T-cell (primary cell): ENCODE measurements at regions not wholly inside any gene's neighbourhood (a gene's known extent, or its start where the extent isn't known, plus 50 kb on each side); places are given as distances from the start of the nearest gene placed in this dataset.
"Not testable (repeated sequence)": the region's sequence is repeated elsewhere in the genome, so short reads cannot be mapped to it uniquely, and the experiment has no call there.

Source experiments
- ATAC-seq, 4 experiments: fragments of 200-7000 bp in 3 of 4; fragments of 150-1000 bp in 1 of 4; cut with Tn5 transposase; replicated peaks in 1 of 4; 1 replicate in 3 of 4; 2 replicates in 1 of 4; pipeline ENCODE4 v1.10.0; 2021; ENCODE audit warnings: moderate library complexity in 3 of 4, mild to moderate bottlenecking in 2 of 4, moderate number of reproducible peaks in 1 of 4
- CTCF ChIA-PET, 2 donors: fragments of 300-600 bp; sonication (Branson Sonifier 250); formaldehyde crosslinking; loops; one replicate each; lab custom pipeline; 2022; ENCODE audit warnings: antibody characterized with exemption in 2 of 2; lab: Charles Lee
- POLR2A ChIA-PET, 2 donors: fragments of 300-600 bp; sonication (Branson Sonifier 250); formaldehyde crosslinking; loops; one replicate each; lab custom pipeline; 2022; ENCODE audit warnings: antibody characterized with exemption in 2 of 2; lab: Charles Lee
- DNase-seq, 35 experiments: peaks; one replicate each; pipeline versions ENCODE4 v3.0.0 to v3.0.0-alpha.2; 2013 to 2023
- H3K27ac ChIP-seq: one replicate; pipeline ENCODE4 v1.5.1; 2013; ENCODE audit warnings: low read length
- H3K27me3 ChIP-seq, 2 experiments: replicated peaks in 1 of 2; 1 replicate in 1 of 2; 2 replicates in 1 of 2; pipeline versions ENCODE4 v1.6.1 to v1.7.0; 2013; ENCODE audit warnings: low read length in 1 of 2, mixed read lengths in 1 of 2; ENCODE audit not compliant: control insufficient read depth in 2 of 2, insufficient read depth in 2 of 2; ENCODE audit errors: extremely low read depth in 1 of 2
- H3K36me3 ChIP-seq, 2 donors: 1 replicate in 1 of 2; 2 replicates in 1 of 2; pipeline versions ENCODE4 v1.6.1 to v1.7.0; 2013; ENCODE audit warnings: low read length in 1 of 2; ENCODE audit not compliant: control insufficient read depth in 2 of 2, insufficient read depth in 1 of 2; ENCODE audit errors: extremely low read depth in 1 of 2
- H3K4me1 ChIP-seq, 2 experiments: 1 replicate in 1 of 2; 2 replicates in 1 of 2; pipeline versions ENCODE4 v1.6.1 to v1.7.0; 2013; ENCODE audit warnings: low read length in 2 of 2, mixed read lengths in 1 of 2; ENCODE audit not compliant: insufficient read depth in 2 of 2, control insufficient read depth in 1 of 2; ENCODE audit errors: extremely low read depth in 1 of 2
- H3K4me3 ChIP-seq, 2 donors: 1 replicate in 1 of 2; 2 replicates in 1 of 2; pipeline versions ENCODE4 v1.5.1 to v1.7.0; 2013; ENCODE audit warnings: mild to moderate bottlenecking in 2 of 2, low read length in 1 of 2, moderate library complexity in 1 of 2; ENCODE audit not compliant: control insufficient read depth in 1 of 2; ENCODE audit errors: extremely low read depth in 1 of 2
- H3K9me3 ChIP-seq: 2 replicates; pipeline ENCODE4 v1.7.0; 2013
- H3K27ac Mint-ChIP-seq, 2 donors: one replicate each; pipeline ENCODE4 v1.8.0; 2020 to 2021; ENCODE audit warnings: mild to moderate bottlenecking in 2 of 2, mixed read lengths in 2 of 2
- H3K27me3 Mint-ChIP-seq, 2 donors: one replicate each; pipeline ENCODE4 v1.8.0; 2021 to 2022; ENCODE audit warnings: mixed read lengths in 2 of 2
- H3K36me3 Mint-ChIP-seq: one replicate; pipeline ENCODE4 v1.8.0; 2021; ENCODE audit warnings: mixed read lengths
- H3K4me1 Mint-ChIP-seq, 3 donors: one replicate each; pipeline ENCODE4 v1.8.0; 2020 to 2022; ENCODE audit warnings: mixed read lengths in 3 of 3, mild to moderate bottlenecking in 1 of 3
- H3K4me3 Mint-ChIP-seq, 3 donors: one replicate each; pipeline ENCODE4 v1.8.0; 2020 to 2022; ENCODE audit warnings: mild to moderate bottlenecking in 3 of 3, mixed read lengths in 3 of 3, moderate library complexity in 3 of 3
- H3K9me3 Mint-ChIP-seq, 3 donors: one replicate each; pipeline ENCODE4 v1.8.0; 2020 to 2022; ENCODE audit warnings: mixed read lengths in 3 of 3
- WGBS: methylation state at CpG from one replicate; pipeline ENCODE4 v1.1.5; 2013; ENCODE audit warnings: missing lambda C conversion rate; ENCODE audit not compliant: insufficient coverage; 5-methylcytosine and 5-hydroxymethylcytosine counted together

GRCh38 chrX:114450911-114451310 is 133.0 kb upstream of the HTR2C start:
- POLR2A ChIA-PET, result no interaction called here
- no CpG with 5 or more reads among the region's 2 CpGs for WGBS
- DNase-seq (no peak), ATAC-seq (no peak)
- no peaks in the 10 kb centered on the region for H3K27me3 ChIP-seq
- no peak overlapping the region for H3K27ac ChIP-seq
- Mint-ChIP-seq H3K4me1 (no peaks in the 10 kb centered on the region), H3K27me3 (peaks cover 0 to 16% of the 10 kb centered on the region in 2 donors), H3K4me3 (no peak overlapping the region), H3K9me3 (no peaks in the 10 kb centered on the region), H3K36me3 (no peaks in the 10 kb centered on the region), H3K27ac (no peak overlapping the region)
- H3K36me3 ChIP-seq, result no peaks in the 10 kb centered on the region
- no peaks in the 10 kb centered on the region for H3K4me1 ChIP-seq
- H3K9me3 ChIP-seq, result no peaks in the 10 kb centered on the region
- no peak overlapping the region for H3K4me3 ChIP-seq
- CTCF ChIA-PET, result no interaction called here

GRCh38 chrX:114451397-114451796 is 132.5 kb upstream of the HTR2C start:
- POLR2A ChIA-PET, result no interaction called here
- H3K27me3 Mint-ChIP-seq, result peaks cover 0 to 16% of the 10 kb centered on the region in 2 donors
- no CpG with 5 or more reads among the region's 1 CpG for WGBS
- H3K4me3 Mint-ChIP-seq, result no peak overlapping the region
- Histone ChIP-seq H3K36me3 (no peaks in the 10 kb centered on the region), H3K9me3 (no peaks in the 10 kb centered on the region), H3K4me3 (no peak overlapping the region), H3K27ac (no peak overlapping the region), H3K4me1 (no peaks in the 10 kb centered on the region), H3K27me3 (no peaks in the 10 kb centered on the region)
- CTCF ChIA-PET, result no interaction called here
- H3K4me1 Mint-ChIP-seq, result no peaks in the 10 kb centered on the region
- no peak for DNase-seq
- ATAC-seq, result no peak
- H3K9me3 Mint-ChIP-seq, result no peaks in the 10 kb centered on the region
- H3K36me3 Mint-ChIP-seq, result no peaks in the 10 kb centered on the region
- no peak overlapping the region for H3K27ac Mint-ChIP-seq

- Histone ChIP-seq H3K36me3 (no peaks in the 10 kb centered on the region), H3K4me1 (no peaks in the 10 kb centered on the region), H3K4me3 (no peak overlapping the region), H3K9me3 (no peaks in the 10 kb centered on the region), H3K27ac (no peak overlapping the region), H3K27me3 (no peaks in the 10 kb centered on the region)
- Mint-ChIP-seq H3K9me3 (peaks cover 0 to 6% (median under 1%) of the 10 kb centered on the region in 3 donors), H3K4me1 (no peaks in the 10 kb centered on the region), H3K36me3 (no peaks in the 10 kb centered on the region), H3K27ac (no peak overlapping the region), H3K27me3 (peaks cover 0 to 9% of the 10 kb centered on the region in 2 donors), H3K4me3 (no peak overlapping the region)
- ATAC-seq (no peak), DNase-seq (no peak)
- ChIA-PET CTCF (interaction anchor here in 1 of 2 donors (0.5 kb wide), 1 partner anchor 903 kb away, joined by 4 read pairs; no protein-coding TSS in a partner anchor), POLR2A (no interaction called here)
Measured at GRCh38 chrX:114462266-114462665, 121.6 kb upstream of the HTR2C start.

- H3K27ac ChIP-seq, result no peak overlapping the region
- no peak for DNase-seq
- Mint-ChIP-seq H3K27ac (no peak overlapping the region), H3K4me1 (no peaks in the 10 kb centered on the region), H3K27me3 (peaks cover 0 to 18% of the 10 kb centered on the region in 2 donors), H3K9me3 (peaks cover 0 to 10% (median 8%) of the 10 kb centered on the region in 3 donors), H3K36me3 (no peaks in the 10 kb centered on the region), H3K4me3 (no peak overlapping the region)
- ChIA-PET POLR2A (no interaction called here), CTCF (no interaction called here)
- no peaks in the 10 kb centered on the region for H3K4me1 ChIP-seq
- no peak for ATAC-seq
- H3K27me3 ChIP-seq, result no peaks in the 10 kb centered on the region
- no peak overlapping the region for H3K4me3 ChIP-seq
- no peaks in the 10 kb centered on the region for H3K36me3 ChIP-seq
- H3K9me3 ChIP-seq, result no peaks in the 10 kb centered on the region
Measured at GRCh38 chrX:114465689-114466088, 118.2 kb upstream of the HTR2C start.

GRCh38 chrX:114472008-114472407 is 111.9 kb upstream of the HTR2C start:
- H3K36me3 Mint-ChIP-seq, H3K4me3 ChIP-seq, H3K36me3 ChIP-seq, H3K27me3 ChIP-seq, H3K9me3 ChIP-seq, H3K4me3 Mint-ChIP-seq, H3K27ac ChIP-seq, H3K4me1 ChIP-seq, POLR2A ChIA-PET, ATAC-seq, H3K4me1 Mint-ChIP-seq, CTCF ChIA-PET, DNase-seq, H3K9me3 Mint-ChIP-seq, H3K27ac Mint-ChIP-seq: not testable (repeated sequence)
- WGBS, result 57% methylated on average over 2 of the region's 6 CpGs
- H3K27me3 Mint-ChIP-seq, result peaks cover 0 to 12% of the 10 kb centered on the region in 2 donors

GRCh38 chrX:114472788-114473187 is 111.1 kb upstream of the HTR2C start:
- no peaks in the 10 kb centered on the region for H3K9me3 ChIP-seq
- CTCF ChIA-PET, result no interaction called here
- Mint-ChIP-seq H3K27me3 (peaks cover 0 to 12% of the 10 kb centered on the region in 2 donors), H3K27ac (no peak overlapping the region), H3K36me3 (no peaks in the 10 kb centered on the region), H3K9me3 (peaks cover 0 to 8% (median 6%) of the 10 kb centered on the region in 3 donors), H3K4me3 (no peak overlapping the region), H3K4me1 (no peaks in the 10 kb centered on the region)
- DNase-seq (no peak), ATAC-seq (no peak)
- no CpG with 5 or more reads among the region's 2 CpGs for WGBS
- H3K4me3 ChIP-seq, result no peak overlapping the region
- POLR2A ChIA-PET, result no interaction called here
- no peaks in the 10 kb centered on the region for H3K4me1 ChIP-seq
- H3K27me3 ChIP-seq, result no peaks in the 10 kb centered on the region
- no peaks in the 10 kb centered on the region for H3K36me3 ChIP-seq
- H3K27ac ChIP-seq, result no peak overlapping the region

GRCh38 chrX:114500622-114501021 is 83.3 kb upstream of the HTR2C start:
- no peaks in the 10 kb centered on the region for H3K36me3 Mint-ChIP-seq
- CTCF ChIA-PET, result no interaction called here

More at GRCh38 chrX:114500622-114501021, 83.3 kb upstream of the HTR2C start:
- Histone ChIP-seq H3K36me3 (no peaks in the 10 kb centered on the region), H3K27ac (no peak overlapping the region), H3K4me1 (no peaks in the 10 kb centered on the region), H3K4me3 (no peak overlapping the region), H3K9me3 (no peaks in the 10 kb centered on the region), H3K27me3 (no peaks in the 10 kb centered on the region)
- DNase-seq (no peak), ATAC-seq (no peak)
- Mint-ChIP-seq H3K4me3 (no peak overlapping the region), H3K27ac (no peak overlapping the region), H3K4me1 (no peaks in the 10 kb centered on the region), H3K27me3 (peaks cover 0 to 6% of the 10 kb centered on the region in 2 donors), H3K9me3 (no peaks in the 10 kb centered on the region)
- WGBS, result 80% methylated on average over 1 of the region's 1 CpG
- POLR2A ChIA-PET, result no interaction called here
